NB4 (cell line): ENCODE measurements at regions not wholly inside any gene's neighbourhood (a gene's known extent, or its start where the extent isn't known, plus 50 kb on each side); places are given as distances from the start of the nearest gene placed in this dataset.

Experiments
- CTCF ChIP-seq: IDR thresholded peaks from one replicate; pipeline ENCODE4 v1.5.1; 2012; ENCODE audit warnings: low read depth, low read length
- POLR2A ChIP-seq: IDR thresholded peaks from 2 replicates; pipeline ENCODE4 v1.6.1; 2011; ENCODE audit warnings: mild to moderate bottlenecking; ENCODE audit not compliant: insufficient read length; ENCODE audit errors: extremely low read depth

- TF ChIP-seq POLR2A (no peak), CTCF (no peak)
These were observed 672.0 kb downstream of the SI start for GRCh38 chr3:164406281-164406680.
